ENCODE measurements at regions not wholly inside any gene's neighbourhood (a gene's known extent, or its start where the extent isn't known, plus 50 kb on each side); places are given as distances from the start of the nearest gene placed in this dataset.
"Not testable (repeated sequence)": the region's sequence is repeated elsewhere in the genome, so short reads cannot be mapped to it uniquely, and the experiment has no call there.

DNA sequence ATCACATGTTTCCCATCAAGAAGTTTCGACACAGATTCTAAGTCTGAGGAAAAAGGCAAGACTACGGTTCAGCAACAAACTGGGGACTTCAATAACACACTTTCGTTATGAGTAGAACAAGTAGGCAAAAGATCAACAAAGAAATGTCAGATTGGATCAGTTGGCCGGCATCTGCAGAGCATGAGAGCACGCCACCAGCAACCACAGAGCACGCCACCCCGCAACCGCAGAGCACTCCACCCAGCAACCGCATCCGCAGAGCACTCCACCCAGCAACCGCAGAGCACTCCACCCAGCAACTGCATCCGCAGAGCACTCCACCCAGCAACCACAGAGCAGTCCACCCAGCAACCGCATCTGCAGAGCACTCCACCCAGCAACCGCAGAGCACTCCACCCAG lies 89.7 kb upstream of the FAM20C start:
- DNase-seq, result no peak

- not testable (repeated sequence) for DNase-seq
These were observed 88.4 kb upstream of the FAM20C start for GRCh38 chr7:103981-104380.

GRCh38 chr7:105002-105401 lies 87.4 kb upstream of the FAM20C start:
- DNase-seq, result no peak

DNA sequence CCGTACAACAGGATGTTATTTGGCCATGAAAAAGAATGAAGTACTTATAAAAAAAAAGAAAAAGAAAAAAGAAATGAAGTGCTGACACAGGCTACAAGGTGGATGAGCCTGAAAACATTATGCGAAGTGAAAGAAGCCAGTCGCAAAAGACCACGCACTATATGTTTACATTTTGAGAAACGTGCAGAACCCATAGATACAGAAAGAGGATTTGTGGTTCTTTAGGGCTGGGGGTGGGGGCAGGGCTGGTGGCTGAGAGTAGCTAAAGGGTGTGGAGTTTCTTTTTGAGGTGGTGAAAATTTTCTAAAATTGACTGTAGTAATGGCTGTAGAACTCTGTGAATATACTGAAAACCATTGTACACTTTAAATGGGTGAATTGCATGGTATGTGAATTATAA lies 86.0 kb upstream of the FAM20C start:
- DNase-seq, result no peak

- no peak for DNase-seq
These were observed 85.1 kb upstream of the FAM20C start for GRCh38 chr7:107233-107632.

DNA sequence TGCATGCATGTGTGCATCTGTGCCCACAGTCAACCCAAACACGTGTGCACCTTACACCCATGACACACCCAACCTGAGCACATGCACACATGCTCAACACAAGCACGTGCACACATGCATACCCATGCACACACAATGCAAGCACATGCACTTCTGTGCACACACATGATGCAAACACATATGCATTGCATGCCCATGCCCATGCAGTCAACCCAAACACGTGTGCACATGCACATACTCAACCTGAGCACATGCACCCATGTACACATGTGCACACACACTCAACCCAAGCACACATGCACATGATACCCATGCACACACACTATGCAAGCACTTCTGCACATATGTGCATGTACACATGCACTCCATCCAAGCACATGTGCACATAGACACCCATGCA lies 84.5 kb upstream of the FAM20C start:
- DNase-seq, result no peak

DNA sequence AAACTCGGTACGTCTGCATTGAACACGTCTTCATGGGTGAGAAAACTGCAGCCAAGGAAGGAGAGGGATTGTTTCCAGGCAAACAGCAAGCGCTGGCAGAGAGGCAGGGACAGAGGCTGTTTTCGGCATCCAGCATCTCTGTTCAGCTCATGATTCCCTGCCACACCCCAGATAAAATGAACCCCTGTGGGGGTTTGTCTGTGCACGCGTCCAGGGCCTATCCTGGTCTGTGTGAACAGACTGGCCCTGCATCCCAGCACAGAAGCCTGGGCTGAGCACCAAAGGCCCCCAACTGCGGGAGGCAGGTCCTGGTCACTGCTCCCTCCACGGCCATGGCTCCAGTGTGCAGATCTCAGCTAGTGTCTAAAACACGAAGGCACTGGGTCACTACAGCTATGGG lies 83.3 kb upstream of the FAM20C start:
- no peak for DNase-seq

- no peak for DNase-seq
These were observed 82.3 kb upstream of the FAM20C start for GRCh38 chr7:109898-110556.

- no peak for DNase-seq
These were observed 81.7 kb upstream of the FAM20C start for GRCh38 chr7:110557-111232.

GRCh38 chr7:111591-111990 lies 80.8 kb upstream of the FAM20C start:
- no peak for DNase-seq

- DNase-seq, result no peak
These were observed 79.5 kb upstream of the FAM20C start for GRCh38 chr7:112881-113280.

DNA sequence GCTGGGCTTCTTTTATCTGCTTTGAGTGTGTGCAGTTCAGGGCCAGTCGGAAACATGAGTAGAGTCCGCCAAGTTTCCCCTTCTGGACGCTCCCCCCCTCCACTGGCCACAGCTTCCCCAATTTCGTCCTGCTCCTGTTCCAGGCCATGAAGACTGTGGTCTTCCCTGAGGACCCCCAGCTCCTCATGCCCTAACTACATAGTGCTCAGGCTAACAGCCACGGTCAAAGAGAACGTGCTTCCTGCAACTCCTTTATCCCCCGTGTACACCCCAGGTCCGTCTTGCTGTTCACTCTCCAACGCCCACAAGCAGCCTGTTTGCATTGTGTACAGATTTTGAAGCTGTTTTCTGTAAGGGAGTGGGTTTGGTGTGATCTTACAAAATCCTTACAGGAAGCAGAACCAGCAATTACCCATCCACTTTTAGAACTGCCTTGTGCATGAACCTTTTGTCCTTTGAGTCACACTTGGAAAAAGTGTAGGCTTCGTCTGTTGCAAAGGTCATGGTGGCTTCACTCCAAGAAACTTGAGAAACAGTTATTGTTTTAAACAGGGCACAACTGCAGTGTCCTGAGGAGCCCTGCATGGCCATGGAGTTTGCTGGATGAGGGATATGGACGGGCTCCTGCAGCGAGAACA lies 77.0 kb upstream of the FAM20C start:
- DNase-seq, result no peak

- no peak for DNase-seq
These were observed 76.0 kb upstream of the FAM20C start for GRCh38 chr7:116188-116981.

GRCh38 chr7:117836-118614 lies 74.3 kb upstream of the FAM20C start:
- DNase-seq, result no peak

DNA sequence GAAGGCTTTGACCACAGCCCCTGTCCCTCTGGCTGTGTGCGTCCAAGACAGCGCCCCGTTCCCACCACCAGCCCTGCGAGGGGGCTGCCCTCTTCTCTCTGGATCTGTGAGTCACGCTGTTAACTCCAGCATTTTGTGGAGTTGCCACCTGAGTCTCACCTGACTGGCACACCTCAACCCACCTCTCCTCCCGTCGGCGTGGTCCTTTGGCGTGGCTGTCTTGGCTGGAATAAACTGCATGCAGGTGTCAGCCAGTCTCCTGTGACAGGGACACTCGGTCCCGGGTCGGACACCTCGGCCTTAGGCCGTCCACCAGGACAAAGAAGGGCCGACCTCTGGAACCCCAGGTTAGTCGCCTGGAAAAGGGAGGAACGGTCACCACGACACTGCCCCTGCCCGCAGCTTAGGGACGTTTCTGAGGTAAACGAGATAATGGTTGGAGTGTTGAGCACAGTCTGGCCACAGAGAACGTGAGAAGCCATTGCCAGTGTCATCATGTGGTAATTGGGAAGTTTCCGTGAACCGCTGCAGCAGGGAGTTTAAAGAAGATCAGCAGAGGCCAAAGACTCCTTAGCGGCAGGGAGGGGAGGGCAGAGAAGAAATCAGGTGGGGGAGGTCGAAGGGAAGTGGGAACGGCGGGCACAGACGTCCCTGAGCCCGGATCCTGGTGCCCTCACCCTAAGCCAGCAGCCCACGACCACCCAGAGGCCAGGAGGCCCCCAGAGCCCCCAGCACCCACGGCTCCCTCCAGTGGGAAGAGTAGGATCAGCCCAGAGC lies 73.6 kb upstream of the FAM20C start:
- DNase-seq, result no peak

DNA sequence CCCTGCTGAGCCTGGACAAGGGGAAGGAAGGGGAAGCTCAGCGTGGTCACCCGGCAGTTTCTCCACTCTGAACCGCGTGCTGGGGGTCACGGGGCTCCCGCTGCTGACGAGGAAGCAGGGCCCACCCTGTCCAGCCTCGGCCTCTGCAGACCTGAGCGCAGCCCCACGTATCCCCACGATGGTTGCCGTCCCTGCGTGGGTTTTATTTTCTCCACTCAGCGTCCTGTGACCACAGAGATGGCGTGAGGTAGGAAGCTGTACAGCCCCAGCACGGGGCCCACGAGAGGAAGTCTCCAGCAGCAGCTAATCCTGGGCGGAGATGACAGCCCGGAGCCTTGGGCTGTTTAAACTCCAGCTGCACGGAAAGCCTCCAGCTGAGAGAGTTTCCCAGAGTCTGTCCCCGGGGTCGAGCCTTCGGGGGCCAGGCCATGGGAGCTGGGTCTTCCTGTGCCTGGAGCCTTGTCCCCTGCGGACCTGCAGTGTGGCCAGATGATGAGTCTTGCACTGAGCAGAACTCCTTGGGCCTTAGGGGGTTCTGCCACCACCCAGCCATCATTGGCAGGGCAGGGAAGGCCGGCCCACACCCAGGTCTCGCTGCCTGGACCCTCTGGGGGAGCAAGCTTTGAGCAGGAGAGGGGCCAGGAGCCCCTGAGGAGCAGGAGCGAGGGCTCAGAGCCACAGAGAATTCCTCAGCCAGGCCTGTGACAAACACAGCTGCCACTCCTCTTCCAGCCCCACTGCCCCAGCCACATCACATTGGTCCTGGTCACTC lies 72.8 kb upstream of the FAM20C start:
- no peak for DNase-seq

DNA sequence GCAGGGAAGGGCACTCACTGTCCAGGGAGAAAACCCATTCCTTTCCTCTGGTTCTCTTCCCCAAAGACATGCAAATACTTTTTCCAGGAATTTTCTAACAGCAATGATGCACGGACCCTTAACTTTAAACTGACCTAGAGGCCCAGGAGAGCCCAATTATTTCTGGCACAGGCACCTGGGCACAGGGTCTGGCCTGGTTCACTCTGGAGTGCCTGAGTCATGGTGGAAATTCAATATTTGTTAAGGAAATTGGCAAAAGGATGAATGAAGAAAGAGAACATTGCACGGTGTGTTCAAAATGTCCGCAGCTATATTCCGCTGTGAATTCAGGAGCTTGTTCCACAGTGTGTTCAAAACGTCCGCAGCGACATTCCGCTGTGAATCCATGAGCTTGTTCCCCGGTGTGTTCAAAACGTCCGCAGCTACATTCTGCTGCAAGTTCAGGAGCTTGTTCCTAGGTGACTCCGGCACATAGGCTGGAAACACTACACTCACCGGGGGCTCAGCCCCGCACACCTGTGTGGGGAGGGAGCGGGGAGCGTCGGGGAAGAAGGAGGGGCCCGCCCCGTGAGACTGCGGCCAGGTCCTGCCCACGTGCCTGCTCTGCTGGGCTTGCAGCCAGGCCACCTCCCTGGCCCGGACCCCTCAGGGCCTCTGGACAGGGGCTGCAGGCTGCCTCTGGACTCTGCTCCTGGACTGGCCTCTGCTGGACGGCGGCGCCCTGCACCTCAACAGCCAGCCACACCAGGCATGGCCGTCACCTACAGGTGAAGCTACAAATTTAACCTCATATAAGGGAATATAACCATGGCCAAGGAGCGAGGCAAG lies 72.0 kb upstream of the FAM20C start:
- DNase-seq, result no peak

- DNase-seq, result no peak
These were observed 71.2 kb upstream of the FAM20C start for GRCh38 chr7:121002-121785.

- no peak for DNase-seq
These were observed 69.1 kb upstream of the FAM20C start for GRCh38 chr7:123237-123636.

All from stimulated activated CD4-positive, alpha-beta T cell treated with anti-CD3 and anti-CD28 coated beads, Interleukin-15, amount 100 ng/mL, for 24 hours (primary cell).